ENCODE measurements at regions not wholly inside any gene's neighbourhood (a gene's known extent, or its start where the extent isn't known, plus 50 kb on each side); places are given as distances from the start of the nearest gene placed in this dataset.

DNA sequence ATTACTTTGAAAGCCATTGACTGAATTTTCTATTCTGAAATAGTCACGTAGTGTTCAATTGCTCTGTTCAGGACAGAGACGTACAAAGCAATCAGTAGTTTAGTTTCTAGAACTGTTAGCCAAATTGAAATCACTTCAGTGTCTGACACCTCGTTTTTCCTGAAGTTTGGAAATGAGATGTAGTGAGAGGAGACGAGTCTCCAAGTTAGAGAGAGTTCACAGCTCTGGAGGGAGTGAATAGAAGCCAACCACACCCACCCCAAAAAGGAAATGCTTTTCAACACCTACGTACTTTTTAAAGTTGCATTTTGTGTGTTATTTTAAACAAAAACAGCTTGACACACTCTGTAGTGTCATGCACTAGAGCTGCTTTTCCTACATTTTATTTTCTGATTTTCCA, 296.0 kb downstream of the ADGRG6 start:
- H3K36me3 Mint-ChIP-seq: peaks cover 6% of the 10 kb centered on the region
- no peak overlapping the region for H3K27ac Mint-ChIP-seq
- H3K27me3 Mint-ChIP-seq: peaks cover 2% of the 10 kb centered on the region
- H3K9me3 Mint-ChIP-seq (ENCODE audit: low read depth): peaks cover 3% of the 10 kb centered on the region
- H3K4me3 Mint-ChIP-seq: no peak overlapping the region
- no peaks in the 10 kb centered on the region for H3K4me1 Mint-ChIP-seq (ENCODE audit: low read depth)

DNA sequence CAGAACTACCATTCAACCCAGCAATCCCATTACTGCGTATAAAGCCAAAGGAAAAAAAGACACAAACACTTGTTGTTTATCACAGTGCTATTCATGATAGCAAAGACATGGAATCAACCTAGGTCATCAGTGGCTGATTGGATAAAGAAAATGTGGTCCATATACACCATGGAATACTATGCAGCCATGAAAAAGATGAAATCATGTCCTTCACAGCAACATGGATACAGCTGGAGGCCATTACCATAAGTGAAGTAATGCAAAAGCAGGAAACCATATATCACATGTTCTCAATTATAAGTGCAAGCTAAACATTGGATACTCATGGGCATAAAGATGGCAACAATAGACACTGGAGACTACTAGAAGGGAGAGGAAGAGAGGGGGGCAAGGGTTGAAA, 299.6 kb downstream of the ADGRG6 start:
- Mint-ChIP-seq H3K27ac (no peak overlapping the region), H3K27me3 (peaks cover 2% of the 10 kb centered on the region), H3K9me3 (ENCODE audit: low read depth) (peaks cover 3% of the 10 kb centered on the region), H3K36me3 (peaks cover 6% of the 10 kb centered on the region), H3K4me3 (no peak overlapping the region), H3K4me1 (ENCODE audit: low read depth) (peaks cover 10% of the 10 kb centered on the region)

- Mint-ChIP-seq H3K4me3 (no peak overlapping the region), H3K27me3 (peaks cover 2% of the 10 kb centered on the region), H3K27ac (no peak overlapping the region), H3K9me3 (ENCODE audit: low read depth) (peaks cover 3% of the 10 kb centered on the region), H3K36me3 (peaks cover 6% of the 10 kb centered on the region), H3K4me1 (ENCODE audit: low read depth) (peaks cover 10% of the 10 kb centered on the region)
Measured at GRCh38 chr6:142602972-142603371, 301.2 kb downstream of the ADGRG6 start.

GRCh38 chr6:142605922-142606485, 304.2 kb downstream of the ADGRG6 start:
- Mint-ChIP-seq H3K4me3 (no peak overlapping the region), H3K27ac (no peak overlapping the region), H3K36me3 (peaks cover 4% of the 10 kb centered on the region), H3K4me1 (ENCODE audit: low read depth) (peaks cover 10% of the 10 kb centered on the region), H3K27me3 (no peaks in the 10 kb centered on the region), H3K9me3 (ENCODE audit: low read depth) (no peaks in the 10 kb centered on the region)

GRCh38 chr6:142612956-142613355, 311.1 kb downstream of the ADGRG6 start:
- no peak overlapping the region for H3K27ac Mint-ChIP-seq
- no peak overlapping the region for H3K4me3 Mint-ChIP-seq

GRCh38 chr6:142613981-142614380, 312.2 kb downstream of the ADGRG6 start:
- Mint-ChIP-seq H3K4me1 (ENCODE audit: low read depth) (no peaks in the 10 kb centered on the region), H3K4me3 (no peak overlapping the region), H3K36me3 (no peaks in the 10 kb centered on the region), H3K27me3 (no peaks in the 10 kb centered on the region), H3K27ac (no peak overlapping the region), H3K9me3 (ENCODE audit: low read depth) (peaks cover 4% of the 10 kb centered on the region)

More at GRCh38 chr6:142612956-142613355, 311.1 kb downstream of the ADGRG6 start:
- Mint-ChIP-seq H3K36me3 (no peaks in the 10 kb centered on the region), H3K27me3 (no peaks in the 10 kb centered on the region), H3K9me3 (ENCODE audit: low read depth) (peaks cover 4% of the 10 kb centered on the region), H3K4me1 (ENCODE audit: low read depth) (no peaks in the 10 kb centered on the region)

DNA sequence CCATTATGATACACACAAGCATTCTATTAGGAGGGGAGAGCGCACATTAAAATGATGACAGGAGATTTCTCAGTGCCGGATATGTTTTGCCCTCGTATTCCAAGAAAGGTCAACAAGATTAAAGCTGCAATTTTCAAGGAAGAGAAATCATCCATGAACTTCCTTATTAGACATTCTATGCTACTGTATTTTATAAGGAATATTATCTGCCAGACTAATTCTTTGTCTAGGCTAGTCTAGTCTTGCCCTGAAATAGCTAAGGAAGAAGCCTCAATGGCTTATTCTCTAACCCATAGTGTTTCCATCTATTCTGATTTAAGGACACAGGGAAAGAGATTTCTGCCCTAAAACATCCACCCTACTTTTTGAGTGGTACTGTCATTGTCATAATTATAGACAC, 315.4 kb downstream of the ADGRG6 start:
- Mint-ChIP-seq H3K4me1 (ENCODE audit: low read depth) (no peaks in the 10 kb centered on the region), H3K36me3 (no peaks in the 10 kb centered on the region), H3K27me3 (no peaks in the 10 kb centered on the region), H3K9me3 (ENCODE audit: low read depth) (no peaks in the 10 kb centered on the region), H3K4me3 (no peak overlapping the region), H3K27ac (no peak overlapping the region)

DNA sequence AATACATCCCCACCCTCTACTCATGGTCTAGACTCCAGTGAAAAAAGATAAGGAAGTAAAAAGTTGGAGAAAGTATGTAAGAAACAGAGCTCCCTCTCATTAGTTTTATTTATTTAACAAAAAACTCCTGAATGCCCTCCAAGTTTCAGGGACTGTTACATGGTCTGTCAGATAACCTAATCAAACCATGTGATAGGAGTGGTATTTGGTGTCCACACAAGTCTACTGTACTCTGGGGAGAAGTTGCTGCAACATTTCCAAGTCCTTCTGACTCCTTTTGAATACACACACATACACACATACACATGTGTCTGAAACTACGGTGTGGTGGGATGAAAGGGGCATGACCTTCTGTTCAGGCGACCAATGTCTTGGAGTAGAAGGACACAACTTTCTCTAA, 320.0 kb downstream of the ADGRG6 start:
- Mint-ChIP-seq H3K4me1 (ENCODE audit: low read depth) (no peaks in the 10 kb centered on the region), H3K9me3 (ENCODE audit: low read depth) (no peaks in the 10 kb centered on the region), H3K4me3 (no peak overlapping the region), H3K36me3 (no peaks in the 10 kb centered on the region), H3K27me3 (peaks cover 1% of the 10 kb centered on the region), H3K27ac (no peak overlapping the region)

DNA sequence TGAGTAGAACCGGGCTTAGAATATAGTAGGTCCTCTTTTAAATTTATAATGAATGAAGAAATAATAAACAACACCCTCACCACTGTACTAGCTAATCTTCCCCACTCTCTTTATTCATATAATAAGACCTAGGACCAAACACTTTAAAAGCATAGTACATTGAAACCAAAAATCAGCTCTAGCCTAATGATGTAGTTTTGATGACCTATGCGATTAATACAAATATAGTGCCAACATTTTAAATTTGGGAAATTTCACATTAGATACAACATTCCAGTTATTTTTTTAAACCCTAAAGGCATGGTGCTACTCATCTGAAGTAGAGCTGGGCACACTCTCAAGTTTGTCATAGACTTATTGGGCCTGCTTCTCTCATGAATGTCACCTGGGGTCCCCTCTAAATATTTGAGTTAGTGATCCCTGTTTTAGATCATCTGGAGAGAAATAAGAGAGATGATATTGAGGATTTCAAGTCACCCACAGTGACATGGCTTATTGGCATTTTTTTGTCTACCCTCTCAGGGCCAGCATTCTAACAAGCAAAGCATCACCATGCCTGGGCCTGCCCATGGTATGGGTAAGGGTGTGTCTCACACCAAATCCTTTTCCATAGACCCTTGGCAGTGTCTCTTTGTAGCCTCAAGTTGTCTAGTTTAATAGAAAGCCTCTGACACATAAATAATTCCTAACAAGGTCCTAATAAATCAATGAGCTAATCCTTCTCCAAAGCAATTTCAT, 319.8 kb downstream of the HIVEP2 start:
- Mint-ChIP-seq H3K27me3 (peaks cover 1% of the 10 kb centered on the region), H3K9me3 (ENCODE audit: low read depth) (no peaks in the 10 kb centered on the region), H3K4me3 (no peak overlapping the region), H3K36me3 (no peaks in the 10 kb centered on the region), H3K27ac (no peak overlapping the region), H3K4me1 (ENCODE audit: low read depth) (peaks cover 4% of the 10 kb centered on the region)

GRCh38 chr6:142627474-142627873, 317.5 kb downstream of the HIVEP2 start:
- Mint-ChIP-seq H3K4me1 (ENCODE audit: low read depth) (peaks cover 13% of the 10 kb centered on the region), H3K9me3 (ENCODE audit: low read depth) (no peaks in the 10 kb centered on the region), H3K4me3 (no peak overlapping the region), H3K27ac (no peak overlapping the region), H3K27me3 (peaks cover 1% of the 10 kb centered on the region), H3K36me3 (no peaks in the 10 kb centered on the region)

DNA sequence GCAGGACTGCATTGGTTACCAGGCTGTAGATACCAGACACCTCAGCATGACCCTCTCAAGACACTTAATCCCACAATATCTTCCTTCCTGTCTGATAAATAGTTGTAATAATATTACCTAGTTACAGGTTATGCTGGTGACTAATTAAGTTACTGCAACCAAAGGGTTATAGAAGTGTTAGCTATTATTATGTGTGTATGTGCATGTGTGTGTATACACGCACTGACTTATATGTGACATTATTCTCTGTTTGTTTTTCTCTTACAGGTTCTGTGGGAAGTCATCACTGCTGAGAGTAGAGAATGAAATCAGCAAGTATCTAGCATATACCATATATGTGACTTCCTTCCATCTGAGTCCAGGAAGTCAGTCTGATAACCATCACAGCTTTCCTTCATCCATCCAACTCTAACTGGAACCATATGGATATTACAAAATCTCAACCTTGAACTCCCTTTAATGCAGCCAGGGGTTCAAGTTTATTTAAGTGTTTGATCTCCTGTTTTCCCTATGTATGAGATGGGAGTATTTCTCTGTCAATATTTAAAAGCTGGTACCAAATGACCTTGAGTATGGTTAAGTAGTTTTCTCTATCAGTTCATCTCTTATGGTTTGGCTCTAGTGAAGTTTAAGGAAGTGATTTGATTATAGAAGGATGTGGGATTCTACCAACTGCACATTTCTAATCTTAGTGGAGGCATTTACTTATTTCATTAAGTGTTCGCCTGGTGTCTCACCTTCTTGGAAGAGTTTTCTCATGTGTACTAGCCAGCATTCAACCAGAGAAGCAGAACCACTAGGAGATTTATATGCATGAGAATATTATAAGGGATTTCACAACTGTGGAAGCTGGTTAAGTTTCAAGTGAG, 313.2 kb downstream of the HIVEP2 start:
- Mint-ChIP-seq H3K4me1 (ENCODE audit: low read depth) (peaks cover 22% of the 10 kb centered on the region), H3K4me3 (no peak overlapping the region), H3K9me3 (ENCODE audit: low read depth) (no peaks in the 10 kb centered on the region), H3K27ac (no peak overlapping the region), H3K36me3 (no peaks in the 10 kb centered on the region), H3K27me3 (no peaks in the 10 kb centered on the region)

- Mint-ChIP-seq H3K4me1 (ENCODE audit: low read depth) (peaks cover 18% of the 10 kb centered on the region), H3K27ac (no peak overlapping the region), H3K36me3 (no peaks in the 10 kb centered on the region), H3K27me3 (no peaks in the 10 kb centered on the region), H3K4me3 (no peak overlapping the region), H3K9me3 (ENCODE audit: low read depth) (no peaks in the 10 kb centered on the region)
Measured at GRCh38 chr6:142633317-142633716, 311.7 kb downstream of the HIVEP2 start.

- Mint-ChIP-seq H3K4me3 (peak overlapping the region; percentile 32), H3K36me3 (no peaks in the 10 kb centered on the region), H3K9me3 (ENCODE audit: low read depth) (no peaks in the 10 kb centered on the region), H3K27me3 (no peaks in the 10 kb centered on the region), H3K4me1 (ENCODE audit: low read depth) (peaks cover 18% of the 10 kb centered on the region), H3K27ac (no peak overlapping the region)
Measured at GRCh38 chr6:142635130-142635529, 309.8 kb downstream of the HIVEP2 start.

DNA sequence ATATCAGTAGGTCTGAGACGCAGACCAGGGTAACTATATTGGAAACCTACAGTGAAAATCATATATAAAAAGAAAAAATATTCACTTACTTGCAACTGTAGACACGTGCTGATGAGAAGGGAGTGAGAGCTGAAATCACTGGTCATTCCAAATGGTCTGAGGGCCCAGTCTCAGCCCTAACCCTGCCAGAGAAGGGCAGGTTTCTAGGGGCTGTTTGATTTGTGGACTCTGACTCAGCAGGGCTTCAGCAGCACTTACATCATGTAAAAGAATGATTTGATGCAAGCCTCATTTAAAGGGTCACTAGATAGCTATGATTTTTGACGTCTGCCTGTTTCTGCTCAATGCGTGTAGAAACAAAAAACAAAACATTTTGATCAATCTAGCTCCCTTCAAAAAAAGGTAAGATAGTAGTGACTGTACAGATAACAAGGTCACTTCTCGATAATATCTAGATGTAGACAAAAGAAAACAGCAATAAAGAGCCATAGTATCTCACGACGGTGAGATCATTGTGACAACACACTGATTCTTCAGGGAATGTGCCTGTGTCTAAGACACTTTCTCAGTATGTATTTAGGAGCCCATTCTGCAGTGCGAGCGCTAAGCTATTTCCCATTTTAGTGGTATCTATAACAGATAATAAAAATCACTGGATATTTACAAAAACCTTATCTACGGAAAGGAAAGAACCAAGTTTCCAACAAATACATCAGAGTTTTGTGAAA, 307.2 kb downstream of the HIVEP2 start:
- Mint-ChIP-seq H3K4me3 (no peak overlapping the region), H3K36me3 (no peaks in the 10 kb centered on the region), H3K27ac (no peak overlapping the region), H3K4me1 (ENCODE audit: low read depth) (peaks cover 9% of the 10 kb centered on the region), H3K27me3 (no peaks in the 10 kb centered on the region), H3K9me3 (ENCODE audit: low read depth) (no peaks in the 10 kb centered on the region)

DNA sequence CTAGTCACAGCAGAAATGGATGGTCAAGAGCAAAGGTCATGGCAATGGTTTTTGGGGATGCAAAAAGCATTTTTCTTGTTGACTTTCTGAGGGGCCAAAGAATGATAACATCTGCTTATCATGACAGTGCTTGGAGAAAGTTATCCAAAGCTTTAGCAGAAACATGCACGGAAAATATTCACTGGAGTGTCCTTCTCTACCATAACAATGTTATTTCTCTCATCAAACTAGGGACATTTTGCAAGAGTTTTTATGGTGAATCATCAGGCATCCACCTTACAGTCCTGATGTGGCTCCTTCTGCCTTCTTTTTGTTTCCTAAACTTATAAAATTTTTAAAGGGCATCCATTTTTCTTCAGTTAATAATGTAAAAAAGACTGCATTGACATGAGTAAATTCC, 302.3 kb downstream of the HIVEP2 start:
- Mint-ChIP-seq H3K36me3 (no peaks in the 10 kb centered on the region), H3K27me3 (no peaks in the 10 kb centered on the region), H3K27ac (no peak overlapping the region), H3K9me3 (ENCODE audit: low read depth) (no peaks in the 10 kb centered on the region), H3K4me1 (ENCODE audit: low read depth) (no peaks in the 10 kb centered on the region), H3K4me3 (no peak overlapping the region)

Data from activated naive CD8-positive, alpha-beta T cell (primary cell).